Immature natural killer cell (primary cell): ENCODE measurements at regions not wholly inside any gene's neighbourhood (a gene's known extent, or its start where the extent isn't known, plus 50 kb on each side); places are given as distances from the start of the nearest gene placed in this dataset.

ENCODE experiments used
- DNase-seq, 3 donors: peaks; one replicate each; pipeline ENCODE4 v3.0.0; 2022; ENCODE audit warnings: mixed read lengths in 1 of 3
- H3K27ac Mint-ChIP-seq, 6 donors: one replicate each; pipeline ENCODE4 v1.8.0; 2020; ENCODE audit warnings: mixed read lengths in 6 of 6, mild to moderate bottlenecking in 5 of 6, inconsistent platforms in 4 of 6, moderate library complexity in 3 of 6
- H3K27me3 Mint-ChIP-seq, 3 donors: one replicate each; pipeline ENCODE4 v1.8.0; 2020 to 2021; ENCODE audit warnings: low read depth in 3 of 3, mild to moderate bottlenecking in 3 of 3, mixed read lengths in 3 of 3, moderate library complexity in 3 of 3, inconsistent platforms in 1 of 3
- H3K36me3 Mint-ChIP-seq, 3 donors: one replicate each; pipeline ENCODE4 v1.8.0; 2020; ENCODE audit warnings: mixed read lengths in 3 of 3, inconsistent platforms in 2 of 3, mild to moderate bottlenecking in 2 of 3
- H3K4me1 Mint-ChIP-seq, 2 donors: one replicate each; pipeline ENCODE4 v1.8.0; 2020; ENCODE audit warnings: inconsistent platforms in 2 of 2, mild to moderate bottlenecking in 2 of 2, mixed read lengths in 2 of 2, moderate library complexity in 1 of 2
- H3K4me3 Mint-ChIP-seq, 5 donors: one replicate each; pipeline ENCODE4 v1.8.0; 2020; ENCODE audit warnings: mild to moderate bottlenecking in 5 of 5, mixed read lengths in 5 of 5, inconsistent platforms in 3 of 5, moderate library complexity in 3 of 5
- H3K9me3 Mint-ChIP-seq, 6 donors: one replicate each; pipeline ENCODE4 v1.8.0; 2020; ENCODE audit warnings: mild to moderate bottlenecking in 6 of 6, mixed read lengths in 6 of 6, inconsistent platforms in 4 of 6, moderate library complexity in 3 of 6

- no peak overlapping the region for H3K27ac Mint-ChIP-seq
- H3K4me3 Mint-ChIP-seq = no peak overlapping the region
- peaks cover 0 to 3% (median 0%) of the 10 kb centered on the region in 3 donors for H3K27me3 Mint-ChIP-seq
- no peaks in the 10 kb centered on the region for H3K36me3 Mint-ChIP-seq
- no peaks in the 10 kb centered on the region for H3K4me1 Mint-ChIP-seq
- no peak for DNase-seq
- peaks cover 0 to 7% (median 5%) of the 10 kb centered on the region in 6 donors for H3K9me3 Mint-ChIP-seq
Observed at GRCh38 chr20:7695635-7696034, 244.6 kb downstream of the HAO1 start.

- Mint-ChIP-seq H3K27ac (no peak overlapping the region), H3K4me1 (no peaks in the 10 kb centered on the region), H3K9me3 (peaks cover 0 to 10% (median 5%) of the 10 kb centered on the region in 6 donors), H3K27me3 (peaks cover 0 to 2% (median 1%) of the 10 kb centered on the region in 3 donors), H3K4me3 (no peak overlapping the region), H3K36me3 (no peaks in the 10 kb centered on the region)
- no peak for DNase-seq
Observed at GRCh38 chr20:7696311-7696710, 243.9 kb downstream of the HAO1 start.

GRCh38 chr20:7702141-7702540, 238.1 kb downstream of the HAO1 start:
- Mint-ChIP-seq H3K27ac (no peak overlapping the region), H3K9me3 (peaks cover 0 to 21% (median 3%) of the 10 kb centered on the region in 6 donors), H3K4me1 (no peaks in the 10 kb centered on the region), H3K27me3 (peaks cover 0 to 3% (median 0%) of the 10 kb centered on the region in 3 donors), H3K4me3 (no peak overlapping the region), H3K36me3 (no peaks in the 10 kb centered on the region)
- no peak for DNase-seq

- no peak for DNase-seq
- no peak overlapping the region for H3K27ac Mint-ChIP-seq
- no peaks in the 10 kb centered on the region for H3K4me1 Mint-ChIP-seq
- H3K4me3 Mint-ChIP-seq = no peak overlapping the region
- H3K36me3 Mint-ChIP-seq = no peaks in the 10 kb centered on the region
- peaks cover 0 to 3% (median 0%) of the 10 kb centered on the region in 3 donors for H3K27me3 Mint-ChIP-seq
- peaks cover 0 to 21% (median 2%) of the 10 kb centered on the region in 6 donors for H3K9me3 Mint-ChIP-seq
Observed at GRCh38 chr20:7703551-7703961, 236.7 kb downstream of the HAO1 start.

- no peaks in the 10 kb centered on the region for H3K36me3 Mint-ChIP-seq
- no peak overlapping the region for H3K27ac Mint-ChIP-seq
- no peak overlapping the region for H3K4me3 Mint-ChIP-seq
- DNase-seq = no peak
- H3K4me1 Mint-ChIP-seq = no peaks in the 10 kb centered on the region
- peaks cover 0 to 21% (median 2%) of the 10 kb centered on the region in 6 donors for H3K9me3 Mint-ChIP-seq
- peaks cover 0 to 3% (median 0%) of the 10 kb centered on the region in 3 donors for H3K27me3 Mint-ChIP-seq
Observed at GRCh38 chr20:7703996-7704395, 236.3 kb downstream of the HAO1 start.

- H3K4me3 Mint-ChIP-seq = no peak overlapping the region
- H3K4me1 Mint-ChIP-seq = no peaks in the 10 kb centered on the region
- H3K36me3 Mint-ChIP-seq = no peaks in the 10 kb centered on the region
- H3K27ac Mint-ChIP-seq = no peak overlapping the region
- peaks cover 0 to 16% (median 2%) of the 10 kb centered on the region in 6 donors for H3K9me3 Mint-ChIP-seq
- DNase-seq = no peak
- H3K27me3 Mint-ChIP-seq = peaks cover 0 to 3% (median 0%) of the 10 kb centered on the region in 3 donors
Observed at GRCh38 chr20:7708112-7708511, 232.1 kb downstream of the HAO1 start.

- H3K27me3 Mint-ChIP-seq = peaks cover 0 to 3% (median 0%) of the 10 kb centered on the region in 3 donors
- peaks cover 0 to 16% (median under 1%) of the 10 kb centered on the region in 6 donors for H3K9me3 Mint-ChIP-seq
- no peak overlapping the region for H3K27ac Mint-ChIP-seq
- H3K4me3 Mint-ChIP-seq = no peak overlapping the region
- H3K4me1 Mint-ChIP-seq = no peaks in the 10 kb centered on the region
- no peak for DNase-seq
- no peaks in the 10 kb centered on the region for H3K36me3 Mint-ChIP-seq
Observed at GRCh38 chr20:7708782-7709181, 231.5 kb downstream of the HAO1 start.

- Mint-ChIP-seq H3K4me3 (no peak overlapping the region), H3K9me3 (peaks cover 0 to 6% (median 0%) of the 10 kb centered on the region in 6 donors), H3K27me3 (peaks cover 0 to 3% (median 0%) of the 10 kb centered on the region in 3 donors), H3K4me1 (no peaks in the 10 kb centered on the region), H3K36me3 (no peaks in the 10 kb centered on the region), H3K27ac (no peak overlapping the region)
- no peak for DNase-seq
Observed at GRCh38 chr20:7710440-7710839, 229.8 kb downstream of the HAO1 start.

- H3K9me3 Mint-ChIP-seq = peaks cover 0 to 6% (median 0%) of the 10 kb centered on the region in 6 donors
- no peaks in the 10 kb centered on the region for H3K36me3 Mint-ChIP-seq
- no peak overlapping the region for H3K4me3 Mint-ChIP-seq
- no peak for DNase-seq
- H3K4me1 Mint-ChIP-seq = no peaks in the 10 kb centered on the region
- H3K27me3 Mint-ChIP-seq = peaks cover 0 to 3% (median 0%) of the 10 kb centered on the region in 3 donors
- H3K27ac Mint-ChIP-seq = no peak overlapping the region
Observed at GRCh38 chr20:7712661-7713060, 227.6 kb downstream of the HAO1 start.

- DNase-seq = no peak
- H3K9me3 Mint-ChIP-seq = peaks cover 0 to 6% (median 3%) of the 10 kb centered on the region in 6 donors
- no peaks in the 10 kb centered on the region for H3K4me1 Mint-ChIP-seq
- H3K27me3 Mint-ChIP-seq = peaks cover 0 to 3% (median 0%) of the 10 kb centered on the region in 3 donors
- no peak overlapping the region for H3K4me3 Mint-ChIP-seq
- H3K27ac Mint-ChIP-seq = no peak overlapping the region
- H3K36me3 Mint-ChIP-seq = no peaks in the 10 kb centered on the region
Observed at GRCh38 chr20:7714549-7714948, 225.7 kb downstream of the HAO1 start.

- Mint-ChIP-seq H3K27ac (no peak overlapping the region), H3K9me3 (peaks cover 0 to 5% (median 3%) of the 10 kb centered on the region in 6 donors), H3K27me3 (no peaks in the 10 kb centered on the region), H3K36me3 (no peaks in the 10 kb centered on the region), H3K4me3 (no peak overlapping the region), H3K4me1 (no peaks in the 10 kb centered on the region)
- DNase-seq = no peak
Observed at GRCh38 chr20:7716286-7716972, 223.8 kb downstream of the HAO1 start.

GRCh38 chr20:7722564-7722963, 217.7 kb downstream of the HAO1 start:
- Mint-ChIP-seq H3K9me3 (peaks cover 0 to 5% (median under 1%) of the 10 kb centered on the region in 6 donors), H3K36me3 (no peaks in the 10 kb centered on the region), H3K27me3 (no peaks in the 10 kb centered on the region), H3K4me3 (no peak overlapping the region), H3K27ac (no peak overlapping the region), H3K4me1 (no peaks in the 10 kb centered on the region)
- no peak for DNase-seq

- no peaks in the 10 kb centered on the region for H3K36me3 Mint-ChIP-seq
- DNase-seq = no peak
- H3K27ac Mint-ChIP-seq = no peak overlapping the region
- no peaks in the 10 kb centered on the region for H3K4me1 Mint-ChIP-seq
- H3K4me3 Mint-ChIP-seq = no peak overlapping the region
- H3K27me3 Mint-ChIP-seq = no peaks in the 10 kb centered on the region
- H3K9me3 Mint-ChIP-seq = peaks cover 0 to 5% (median under 1%) of the 10 kb centered on the region in 6 donors
Observed at GRCh38 chr20:7723284-7723683, 217.0 kb downstream of the HAO1 start.

- Mint-ChIP-seq H3K9me3 (peaks cover 0 to 6% (median under 1%) of the 10 kb centered on the region in 6 donors), H3K27me3 (no peaks in the 10 kb centered on the region), H3K27ac (no peak overlapping the region), H3K4me1 (no peaks in the 10 kb centered on the region), H3K4me3 (no peak overlapping the region), H3K36me3 (no peaks in the 10 kb centered on the region)
- no peak for DNase-seq
Observed at GRCh38 chr20:7728338-7728737, 211.9 kb downstream of the HAO1 start.

- H3K4me1 Mint-ChIP-seq = no peaks in the 10 kb centered on the region
- no peaks in the 10 kb centered on the region for H3K36me3 Mint-ChIP-seq
- H3K27ac Mint-ChIP-seq = no peak overlapping the region
- H3K4me3 Mint-ChIP-seq = no peak overlapping the region
- DNase-seq = no peak
- H3K9me3 Mint-ChIP-seq = peaks cover 0 to 6% (median 2%) of the 10 kb centered on the region in 6 donors
- no peaks in the 10 kb centered on the region for H3K27me3 Mint-ChIP-seq
Observed at GRCh38 chr20:7734216-7734615, 206.0 kb downstream of the HAO1 start.
